ENCODE measurements at regions not wholly inside any gene's neighbourhood (a gene's known extent, or its start where the extent isn't known, plus 50 kb on each side); places are given as distances from the start of the nearest gene placed in this dataset.

- Histone ChIP-seq H3K4me3 (ENCODE audit: low read length) (no peak overlapping the region), H3K27me3 (ENCODE audit: control insufficient read depth, low read length) (no peaks in the 10 kb centered on the region), H3K4me1 (ENCODE audit: control insufficient read depth, low read length) (no peaks in the 10 kb centered on the region), H3K4me2 (ENCODE audit: low read length) (no peak overlapping the region), H3K79me2 (ENCODE audit: control insufficient read depth, low read length) (no peaks in the 10 kb centered on the region), H3K9me2 (replicated peaks; ENCODE audit: control insufficient read depth, low read length) (no peaks in the 10 kb centered on the region), H3K9me3 (ENCODE audit: control insufficient read depth, insufficient read depth, low read length) (no peaks in the 10 kb centered on the region; the same call in none of the 2 replicates), H3F3A (ENCODE audit: control insufficient read depth, insufficient read depth) (no peaks in the 10 kb centered on the region), H3K36me3 (ENCODE audit: control insufficient read depth, low read length) (no peaks in the 10 kb centered on the region), H3K27ac (ENCODE audit: low read depth, low read length) (no peak overlapping the region), H4K20me1 (ENCODE audit: control insufficient read depth, insufficient read depth, low read depth, low read length) (no peaks in the 10 kb centered on the region)
- TF ChIP-seq CTCF (IDR thresholded peaks at IDR 0.05; ENCODE audit: low read depth, low read length, poor library complexity, severe bottlenecking) (no peak), EZH2phosphoT487 (IDR thresholded peaks at IDR 0.05; ENCODE audit: borderline replicate concordance, low read length) (no peak)
These were observed 186.6 kb upstream of the DTNBP1 start for GRCh38 chr6:15849395-15849794.

DNA sequence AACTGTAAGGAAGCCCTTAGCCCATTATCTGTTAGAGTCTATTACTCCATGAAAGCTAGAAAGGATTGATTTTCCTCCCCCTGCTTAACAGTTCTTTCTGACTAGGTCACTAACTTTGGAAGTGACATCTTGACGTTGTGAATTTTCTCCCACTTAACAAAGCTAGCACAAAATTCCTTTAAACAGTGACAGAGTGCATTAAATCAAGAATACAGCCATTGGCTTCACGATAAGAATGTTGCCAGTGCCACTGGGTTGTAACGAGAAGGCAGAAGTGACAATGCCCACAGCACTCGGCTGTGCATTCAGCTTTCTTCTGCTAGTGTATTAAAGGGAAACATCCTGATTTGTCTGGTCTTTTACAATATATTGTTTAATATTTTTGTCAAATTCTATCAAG, 182.7 kb upstream of the DTNBP1 start:
- Histone ChIP-seq H3F3A (ENCODE audit: control insufficient read depth, insufficient read depth) (no peaks in the 10 kb centered on the region), H3K4me1 (ENCODE audit: control insufficient read depth, low read length) (no peaks in the 10 kb centered on the region), H3K4me3 (ENCODE audit: low read length) (no peak overlapping the region), H3K36me3 (ENCODE audit: control insufficient read depth, low read length) (no peaks in the 10 kb centered on the region), H3K79me2 (ENCODE audit: control insufficient read depth, low read length) (no peaks in the 10 kb centered on the region), H3K27ac (ENCODE audit: low read depth, low read length) (no peak overlapping the region), H3K27me3 (ENCODE audit: control insufficient read depth, low read length) (no peaks in the 10 kb centered on the region), H3K9me2 (replicated peaks; ENCODE audit: control insufficient read depth, low read length) (no peaks in the 10 kb centered on the region), H3K9me3 (ENCODE audit: control insufficient read depth, insufficient read depth, low read length) (no peaks in the 10 kb centered on the region; the same call in 1 of the 2 replicates), H4K20me1 (ENCODE audit: control insufficient read depth, insufficient read depth, low read depth, low read length) (no peaks in the 10 kb centered on the region), H3K4me2 (ENCODE audit: low read length) (no peak overlapping the region)
- no peak for TF ChIP-seq CTCF (IDR thresholded peaks at IDR 0.05; ENCODE audit: low read depth, low read length, poor library complexity, severe bottlenecking)
- no peak for TF ChIP-seq EZH2phosphoT487 (IDR thresholded peaks at IDR 0.05; ENCODE audit: borderline replicate concordance, low read length)

- Histone ChIP-seq H3K9me2 (replicated peaks; ENCODE audit: control insufficient read depth, low read length) (no peaks in the 10 kb centered on the region), H3K27ac (ENCODE audit: low read depth, low read length) (no peak overlapping the region), H3K79me2 (ENCODE audit: control insufficient read depth, low read length) (no peaks in the 10 kb centered on the region), H3K9me3 (ENCODE audit: control insufficient read depth, insufficient read depth, low read length) (no peaks in the 10 kb centered on the region), H3K4me3 (ENCODE audit: low read length) (no peak overlapping the region), H3K27me3 (ENCODE audit: control insufficient read depth, low read length) (no peaks in the 10 kb centered on the region), H4K20me1 (ENCODE audit: control insufficient read depth, insufficient read depth, low read depth, low read length) (no peaks in the 10 kb centered on the region), H3F3A (ENCODE audit: control insufficient read depth, insufficient read depth) (no peaks in the 10 kb centered on the region), H3K36me3 (ENCODE audit: control insufficient read depth, low read length) (no peaks in the 10 kb centered on the region), H3K4me1 (ENCODE audit: control insufficient read depth, low read length) (no peaks in the 10 kb centered on the region), H3K4me2 (ENCODE audit: low read length) (no peak overlapping the region)
- TF ChIP-seq CTCF (IDR thresholded peaks at IDR 0.05; ENCODE audit: low read depth, low read length, poor library complexity, severe bottlenecking) = no peak
- TF ChIP-seq EZH2phosphoT487 (IDR thresholded peaks at IDR 0.05; ENCODE audit: borderline replicate concordance, low read length) = no peak
These were observed 180.9 kb upstream of the DTNBP1 start for GRCh38 chr6:15843764-15844163.

DNA sequence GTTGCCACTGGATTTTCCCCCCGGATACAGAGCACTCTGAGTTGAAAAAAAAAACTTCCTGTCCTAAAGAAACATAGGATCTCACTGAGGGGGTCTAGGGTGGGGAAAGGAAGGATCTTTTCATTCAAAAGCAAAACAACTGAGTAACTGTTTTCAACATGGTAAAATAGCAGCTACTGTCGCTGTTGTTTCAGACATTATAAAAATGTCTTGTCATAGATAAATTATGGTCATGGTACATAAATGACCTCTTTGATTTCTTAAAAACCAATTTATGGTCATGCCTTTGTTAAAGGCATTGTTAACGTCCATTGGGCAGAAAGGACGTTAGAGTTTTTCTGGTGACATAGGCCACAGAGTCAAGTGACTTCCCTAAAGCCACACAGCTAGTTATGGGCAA, 180.4 kb upstream of the DTNBP1 start:
- H3K4me1 ChIP-seq (ENCODE audit: control insufficient read depth, low read length) = no peaks in the 10 kb centered on the region
- no peaks in the 10 kb centered on the region for H3K79me2 ChIP-seq (ENCODE audit: control insufficient read depth, low read length)
- H3K4me3 ChIP-seq (ENCODE audit: low read length) = no peak overlapping the region
- H3F3A ChIP-seq (ENCODE audit: control insufficient read depth, insufficient read depth) = no peaks in the 10 kb centered on the region
- H4K20me1 ChIP-seq (ENCODE audit: control insufficient read depth, insufficient read depth, low read depth, low read length) = no peaks in the 10 kb centered on the region
- TF ChIP-seq EZH2phosphoT487 (IDR thresholded peaks at IDR 0.05; ENCODE audit: borderline replicate concordance, low read length) (no peak), CTCF (IDR thresholded peaks at IDR 0.05; ENCODE audit: low read depth, low read length, poor library complexity, severe bottlenecking) (no peak)
- no peaks in the 10 kb centered on the region for H3K27me3 ChIP-seq (ENCODE audit: control insufficient read depth, low read length)
- H3K9me3 ChIP-seq (ENCODE audit: control insufficient read depth, insufficient read depth, low read length) = no peaks in the 10 kb centered on the region
- H3K4me2 ChIP-seq (ENCODE audit: low read length) = no peak overlapping the region
- H3K9me2 ChIP-seq (replicated peaks; ENCODE audit: control insufficient read depth, low read length) = no peaks in the 10 kb centered on the region
- H3K36me3 ChIP-seq (ENCODE audit: control insufficient read depth, low read length) = no peaks in the 10 kb centered on the region
- no peak overlapping the region for H3K27ac ChIP-seq (ENCODE audit: low read depth, low read length)

Measured in DOHH2 (cell line).